Fibroblast of lung (primary cell): ENCODE measurements at regions not wholly inside any gene's neighbourhood (a gene's known extent, or its start where the extent isn't known, plus 50 kb on each side); places are given as distances from the start of the nearest gene placed in this dataset.

Source experiments
- DNase-seq, 2 donors: peaks; one replicate each; pipeline versions ENCODE4 v3.0.0 to v3.0.0-alpha.2; 2010; ENCODE audit warnings: low read depth in 2 of 2
- H2AFZ ChIP-seq: 2 replicates; pipeline ENCODE4 v1.5.1; 2012; ENCODE audit warnings: low read length, control low read depth, inconsistent platforms
- H3K27ac ChIP-seq: 2 replicates; pipeline ENCODE4 v1.5.1; 2011; ENCODE audit warnings: low read length, control low read depth; ENCODE audit not compliant: insufficient read depth
- H3K27me3 ChIP-seq: 2 replicates; pipeline ENCODE4 v1.5.1; 2011; ENCODE audit warnings: mild to moderate bottlenecking, low read length; ENCODE audit not compliant: control insufficient read depth, insufficient read depth
- H3K36me3 ChIP-seq: 2 replicates; pipeline ENCODE4 v1.5.1; 2011; ENCODE audit warnings: low read length; ENCODE audit not compliant: control insufficient read depth, insufficient read depth
- H3K4me1 ChIP-seq: 2 replicates; pipeline ENCODE4 v1.5.1; 2011; ENCODE audit warnings: low read length; ENCODE audit not compliant: control insufficient read depth, insufficient read depth; ENCODE audit errors: extremely low read depth
- H3K4me2 ChIP-seq: 2 replicates; pipeline ENCODE4 v1.5.1; 2011; ENCODE audit warnings: low read length, control low read depth; ENCODE audit not compliant: insufficient read depth; ENCODE audit errors: extremely low read depth
- H3K4me3 ChIP-seq, 4 experiments: fragments of 200-600 bp in 1 of 4; sonication (generic) in 1 of 4; replicated peaks in 1 of 4; 2 replicates each; pipeline ENCODE4 v1.5.1; 2011 to 2016; ENCODE audit warnings: low read length in 4 of 4, low read depth in 3 of 4, mild to moderate bottlenecking in 3 of 4, control low read depth in 2 of 4, inconsistent platforms in 1 of 4, mixed read lengths in 1 of 4; ENCODE audit not compliant: insufficient read depth in 1 of 4; ENCODE audit errors: control extremely low read depth in 1 of 4
- H3K79me2 ChIP-seq: 2 replicates; pipeline ENCODE4 v1.5.1; 2012; ENCODE audit warnings: mild to moderate bottlenecking, low read length, inconsistent platforms; ENCODE audit not compliant: control insufficient read depth, insufficient read depth
- H3K9ac ChIP-seq: 2 replicates; pipeline ENCODE4 v1.5.1; 2011; ENCODE audit warnings: mild to moderate bottlenecking, low read length, control low read depth; ENCODE audit not compliant: insufficient read depth
- H3K9me3 ChIP-seq: 2 replicates; pipeline ENCODE4 v1.5.1; 2012; ENCODE audit warnings: low read depth, low read length; ENCODE audit not compliant: control insufficient read depth, insufficient read depth
- H4K20me1 ChIP-seq: 2 replicates; pipeline ENCODE4 v1.5.1; 2011; ENCODE audit warnings: low read length; ENCODE audit not compliant: control insufficient read depth, insufficient read depth; ENCODE audit errors: extremely low read depth
- EZH2 ChIP-seq: IDR thresholded peaks from 2 replicates; pipeline ENCODE4 v1.5.1; 2012; ENCODE audit warnings: low read length, control low read depth, mild to moderate bottlenecking; ENCODE audit errors: missing control alignments
- TF ChIP-seq, protein P1 (sequence below), 2 donors: IDR thresholded peaks in 1 of 2; conservative IDR thresholded peaks in 1 of 2; 1 replicate in 1 of 2; 2 replicates in 1 of 2; pipeline ENCODE4 v1.5.1; 2011 to 2012; ENCODE audit warnings: low read length in 2 of 2, control low read depth in 1 of 2, inconsistent platforms in 1 of 2, low read depth in 1 of 2, mild to moderate bottlenecking in 1 of 2

DNA sequence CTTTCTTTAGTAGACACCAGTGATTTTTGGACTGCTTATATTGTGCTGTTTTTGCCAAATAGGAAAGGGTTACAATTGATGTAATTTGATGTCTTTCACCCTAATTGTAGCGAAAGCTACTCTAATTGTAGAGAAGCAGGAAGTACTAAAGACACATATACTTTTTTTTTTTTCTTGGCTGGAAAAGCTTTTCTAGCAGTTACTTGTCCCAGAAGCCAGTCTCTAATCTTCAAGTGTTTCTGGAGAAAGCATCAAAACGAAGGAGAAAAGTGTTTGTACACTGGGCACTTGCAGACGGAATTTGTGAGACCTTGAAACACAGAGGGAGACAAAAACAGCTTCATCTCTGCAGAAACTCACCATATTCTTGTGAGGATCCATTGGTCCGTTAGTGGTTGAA is 616.5 kb upstream of the LCORL start:
- H3K4me1 ChIP-seq: no peaks in the 10 kb centered on the region
- no peaks in the 10 kb centered on the region for H3K9me3 ChIP-seq
- H3K4me2 ChIP-seq: no peak overlapping the region
- TF ChIP-seq, protein P1, sequence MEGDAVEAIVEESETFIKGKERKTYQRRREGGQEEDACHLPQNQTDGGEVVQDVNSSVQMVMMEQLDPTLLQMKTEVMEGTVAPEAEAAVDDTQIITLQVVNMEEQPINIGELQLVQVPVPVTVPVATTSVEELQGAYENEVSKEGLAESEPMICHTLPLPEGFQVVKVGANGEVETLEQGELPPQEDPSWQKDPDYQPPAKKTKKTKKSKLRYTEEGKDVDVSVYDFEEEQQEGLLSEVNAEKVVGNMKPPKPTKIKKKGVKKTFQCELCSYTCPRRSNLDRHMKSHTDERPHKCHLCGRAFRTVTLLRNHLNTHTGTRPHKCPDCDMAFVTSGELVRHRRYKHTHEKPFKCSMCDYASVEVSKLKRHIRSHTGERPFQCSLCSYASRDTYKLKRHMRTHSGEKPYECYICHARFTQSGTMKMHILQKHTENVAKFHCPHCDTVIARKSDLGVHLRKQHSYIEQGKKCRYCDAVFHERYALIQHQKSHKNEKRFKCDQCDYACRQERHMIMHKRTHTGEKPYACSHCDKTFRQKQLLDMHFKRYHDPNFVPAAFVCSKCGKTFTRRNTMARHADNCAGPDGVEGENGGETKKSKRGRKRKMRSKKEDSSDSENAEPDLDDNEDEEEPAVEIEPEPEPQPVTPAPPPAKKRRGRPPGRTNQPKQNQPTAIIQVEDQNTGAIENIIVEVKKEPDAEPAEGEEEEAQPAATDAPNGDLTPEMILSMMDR (conservative IDR thresholded peaks at IDR 0.05 in 1 of 2, IDR thresholded peaks at IDR 0.05 in 1 of 2; ENCODE audit: low read depth in 1 of 2, low read length in 2 of 2): no peak
- no peak for TF ChIP-seq EZH2
- H3K4me3 ChIP-seq: no peak overlapping the region
- H4K20me1 ChIP-seq: no peaks in the 10 kb centered on the region
- H3K27me3 ChIP-seq: no peaks in the 10 kb centered on the region
- H2AFZ ChIP-seq: no peak overlapping the region
- H3K79me2 ChIP-seq: no peaks in the 10 kb centered on the region
- DNase-seq: no peak
- H3K9ac ChIP-seq: no peak overlapping the region
- no peaks in the 10 kb centered on the region for H3K36me3 ChIP-seq
- H3K27ac ChIP-seq: no peak overlapping the region

DNA sequence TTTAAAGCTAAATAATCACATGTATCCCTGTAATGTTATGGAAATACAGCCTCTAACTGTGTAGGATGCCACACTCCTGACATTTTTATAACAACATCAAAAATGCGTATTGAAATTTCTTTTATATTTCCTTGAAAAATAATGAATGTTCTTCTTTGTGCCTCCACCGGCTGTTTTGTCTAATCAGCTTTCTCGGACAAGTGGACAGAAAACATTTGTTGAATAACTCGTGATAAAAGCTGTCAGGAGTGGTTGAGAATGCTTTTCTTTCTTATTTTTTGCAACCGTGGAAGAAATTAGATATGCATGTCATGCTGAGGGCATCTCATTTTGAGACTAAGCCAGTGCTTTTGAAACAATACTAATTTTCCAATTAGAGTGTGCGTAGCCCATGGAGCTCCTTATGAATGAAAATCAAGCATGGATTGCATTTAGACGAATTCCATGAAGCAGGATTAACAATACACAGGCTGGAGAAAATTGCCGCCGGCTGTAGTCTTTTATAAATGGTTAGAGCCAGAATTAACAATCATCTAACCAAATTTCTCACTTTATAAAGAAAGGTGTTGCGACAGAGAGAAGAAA is 614.5 kb upstream of the LCORL start:
- Histone ChIP-seq H3K27me3 (no peaks in the 10 kb centered on the region), H4K20me1 (no peaks in the 10 kb centered on the region), H3K9me3 (no peaks in the 10 kb centered on the region), H3K36me3 (no peaks in the 10 kb centered on the region), H3K4me3 (no peak overlapping the region), H3K4me2 (no peak overlapping the region), H3K27ac (no peak overlapping the region), H2AFZ (no peak overlapping the region), H3K79me2 (no peaks in the 10 kb centered on the region), H3K9ac (no peak overlapping the region), H3K4me1 (no peaks in the 10 kb centered on the region)
- DNase-seq: no peak
- TF ChIP-seq, protein P1 (conservative IDR thresholded peaks at IDR 0.05 in 1 of 2, IDR thresholded peaks at IDR 0.05 in 1 of 2; ENCODE audit: low read depth in 1 of 2, low read length in 2 of 2): no peak
- no peak for TF ChIP-seq EZH2

DNA sequence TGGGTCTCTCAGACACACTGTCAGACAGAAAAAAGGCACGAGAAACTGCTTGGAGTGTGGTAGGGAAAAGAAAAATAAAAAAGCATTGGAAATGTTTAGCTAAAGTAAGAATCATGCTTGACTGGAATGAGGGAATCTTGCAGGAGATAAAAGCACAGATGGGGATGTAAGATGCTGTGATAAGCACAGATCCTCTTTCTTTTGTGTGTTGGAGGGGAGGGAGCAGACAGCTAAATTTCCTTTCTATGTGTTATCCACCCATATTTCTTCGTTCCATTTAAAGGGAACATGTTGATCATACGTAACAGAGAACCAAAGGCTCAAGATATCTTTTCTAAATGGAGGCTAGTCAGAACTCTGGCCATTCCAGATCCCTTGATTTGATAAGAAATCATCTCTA is 614.0 kb upstream of the LCORL start:
- Histone ChIP-seq H3K4me1 (no peaks in the 10 kb centered on the region), H3K27ac (no peak overlapping the region), H4K20me1 (no peaks in the 10 kb centered on the region), H2AFZ (no peak overlapping the region), H3K4me3 (no peak overlapping the region), H3K9ac (no peak overlapping the region), H3K79me2 (no peaks in the 10 kb centered on the region), H3K4me2 (no peak overlapping the region), H3K36me3 (no peaks in the 10 kb centered on the region), H3K9me3 (no peaks in the 10 kb centered on the region), H3K27me3 (no peaks in the 10 kb centered on the region)
- no peak for DNase-seq
- TF ChIP-seq EZH2: no peak
- TF ChIP-seq, protein P1 (conservative IDR thresholded peaks at IDR 0.05 in 1 of 2, IDR thresholded peaks at IDR 0.05 in 1 of 2; ENCODE audit: low read depth in 1 of 2, low read length in 2 of 2): no peak
